ENCODE measurements at regions not wholly inside any gene's neighbourhood (a gene's known extent, or its start where the extent isn't known, plus 50 kb on each side); places are given as distances from the start of the nearest gene placed in this dataset.

- TF ChIP-seq GABPA (IDR thresholded peaks at IDR 0.05; ENCODE audit: low read depth) (no peak), CTCF (IDR thresholded peaks at IDR 0.05; ENCODE audit: insufficient read depth, low read length) (no peak), SPI1 (IDR thresholded peaks at IDR 0.05; ENCODE audit: borderline replicate concordance, low read depth) (no peak)
Measured at GRCh38 chr12:24605916-24606315, 343.0 kb downstream of the BCAT1 start.
